ENCODE measurements at regions not wholly inside any gene's neighbourhood (a gene's known extent, or its start where the extent isn't known, plus 50 kb on each side); places are given as distances from the start of the nearest gene placed in this dataset.

GRCh38 chr19:30273184-30273583, 99.0 kb upstream of the ZNF536 start:
- TF ChIP-seq CTCF (IDR thresholded peaks at IDR 0.05; ENCODE audit: poor library complexity) (no peak), EZH2phosphoT487 (IDR thresholded peaks at IDR 0.05; ENCODE audit: low read depth, severe bottlenecking, unreplicated experiment) (no peak)
